ACC112 (cell line): ENCODE measurements at regions not wholly inside any gene's neighbourhood (a gene's known extent, or its start where the extent isn't known, plus 50 kb on each side); places are given as distances from the start of the nearest gene placed in this dataset.

ENCODE experiments used
- H2AFZ ChIP-seq: fragments of 200-600 bp; sonication (generic); one replicate; pipeline ENCODE4 v1.6.0; 2017; ENCODE audit warnings: antibody characterized with exemption, low read length; ENCODE audit not compliant: unreplicated experiment
- H3K27ac ChIP-seq: fragments of 200-600 bp; sonication (generic); 2 replicates; pipeline ENCODE4 v1.5.1; 2014; ENCODE audit warnings: low read depth, mild to moderate bottlenecking, antibody characterized with exemption, low read length, moderate library complexity
- H3K27me3 ChIP-seq: fragments of 200-600 bp; sonication (generic); 2 replicates; pipeline ENCODE4 v1.6.1; 2014; ENCODE audit warnings: mild to moderate bottlenecking, antibody characterized with exemption, low read length, moderate library complexity, mixed read lengths; ENCODE audit not compliant: insufficient read depth
- H3K36me3 ChIP-seq: fragments of 200-600 bp; sonication (generic); 2 replicates; pipeline ENCODE4 v1.6.1; 2016; ENCODE audit warnings: mild to moderate bottlenecking, antibody characterized with exemption, low read length, moderate library complexity, mixed read lengths; ENCODE audit not compliant: insufficient read depth
- H3K4me1 ChIP-seq: fragments of 200-600 bp; sonication (generic); one replicate; pipeline ENCODE4 v1.6.1; 2016; ENCODE audit warnings: low read length, mixed read lengths; ENCODE audit not compliant: insufficient read depth, unreplicated experiment, control insufficient read depth
- H3K4me3 ChIP-seq: fragments of 200-600 bp; sonication (generic); 2 replicates; pipeline ENCODE4 v1.5.1; 2014; ENCODE audit warnings: mild to moderate bottlenecking, low read depth, low read length
- H3K79me2 ChIP-seq: fragments of 200-600 bp; sonication (generic); one replicate; pipeline ENCODE4 v1.6.0; 2016; ENCODE audit warnings: low read length; ENCODE audit not compliant: control insufficient read depth, unreplicated experiment, insufficient read depth

DNA sequence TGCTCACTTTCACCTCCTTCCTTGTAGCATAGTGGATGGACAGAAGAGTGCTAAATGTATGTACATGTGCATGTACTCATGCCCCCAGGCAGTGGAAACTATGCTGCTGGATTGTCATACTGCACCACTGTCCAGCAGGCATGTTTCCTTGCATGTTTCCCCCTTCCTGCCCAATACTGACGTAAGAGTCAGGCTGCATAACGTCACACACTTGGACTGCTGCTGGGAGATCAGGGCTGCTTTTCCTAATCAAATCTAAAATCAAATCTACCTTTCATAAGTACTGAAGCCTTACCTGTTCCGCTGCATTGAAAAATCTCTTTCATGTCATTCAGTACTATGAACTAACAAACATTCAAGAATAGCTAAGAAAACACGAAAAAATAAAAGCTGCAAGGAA is 67.9 kb upstream of the ROBO1 start:
- no peaks in the 10 kb centered on the region for H3K79me2 ChIP-seq
- no peaks in the 10 kb centered on the region for H3K36me3 ChIP-seq
- no peak overlapping the region for H2AFZ ChIP-seq
- H3K4me3 ChIP-seq: no peak overlapping the region
- H3K27me3 ChIP-seq: no peaks in the 10 kb centered on the region
- no peak overlapping the region for H3K27ac ChIP-seq
- no peaks in the 10 kb centered on the region for H3K4me1 ChIP-seq

- H3K4me3 ChIP-seq: no peak overlapping the region
- no peaks in the 10 kb centered on the region for H3K27me3 ChIP-seq
- H3K4me1 ChIP-seq: no peaks in the 10 kb centered on the region
- no peaks in the 10 kb centered on the region for H3K79me2 ChIP-seq
- no peaks in the 10 kb centered on the region for H3K36me3 ChIP-seq
- H2AFZ ChIP-seq: no peak overlapping the region
- H3K27ac ChIP-seq: no peak overlapping the region
Measured at GRCh38 chr3:79824166-79824565, 56.4 kb upstream of the ROBO1 start.

DNA sequence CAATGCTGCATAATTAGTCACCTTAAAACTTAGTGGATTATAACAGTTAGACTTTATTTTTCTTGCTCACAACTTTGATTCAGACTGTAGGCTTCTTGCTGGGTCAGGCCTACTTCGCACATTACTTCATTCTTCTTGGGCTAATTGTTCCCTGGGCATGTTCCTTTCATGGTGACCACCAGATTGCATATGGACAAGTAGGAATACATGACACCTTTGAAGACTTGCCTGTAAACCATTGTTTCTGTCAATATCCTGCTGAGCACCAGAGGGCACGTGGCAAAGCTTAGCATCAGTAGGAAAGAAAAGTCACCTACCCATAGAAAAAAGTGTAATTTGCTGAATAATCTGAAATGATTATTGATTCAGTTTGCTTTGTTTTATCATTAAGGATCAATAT is 54.3 kb upstream of the ROBO1 start:
- H3K36me3 ChIP-seq: no peaks in the 10 kb centered on the region
- H3K27me3 ChIP-seq: no peaks in the 10 kb centered on the region
- H2AFZ ChIP-seq: no peak overlapping the region
- no peak overlapping the region for H3K27ac ChIP-seq
- no peak overlapping the region for H3K4me3 ChIP-seq
- no peaks in the 10 kb centered on the region for H3K4me1 ChIP-seq
- H3K79me2 ChIP-seq: no peaks in the 10 kb centered on the region

DNA sequence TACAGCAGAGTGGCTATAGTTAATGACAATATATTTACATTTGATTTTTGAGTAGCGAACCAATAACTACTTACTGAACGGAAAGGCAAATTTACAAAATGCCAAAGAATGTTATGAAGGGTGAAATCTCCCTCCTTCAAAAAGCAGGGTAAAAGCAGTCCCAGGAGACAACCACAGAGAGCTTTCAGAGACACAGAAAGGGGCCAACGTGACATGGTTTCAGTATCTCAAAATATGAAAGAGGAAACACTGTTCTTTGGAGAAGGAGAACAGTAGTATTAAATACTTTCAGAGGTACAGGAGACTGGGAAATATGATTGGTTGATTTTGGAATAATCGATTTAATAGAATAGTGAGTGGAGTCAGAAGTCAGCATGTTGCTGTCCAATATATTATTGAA is 52.3 kb upstream of the ROBO1 start:
- H3K27me3 ChIP-seq: no peaks in the 10 kb centered on the region
- H3K27ac ChIP-seq: no peak overlapping the region
- no peak overlapping the region for H2AFZ ChIP-seq
- no peak overlapping the region for H3K4me3 ChIP-seq
- no peaks in the 10 kb centered on the region for H3K36me3 ChIP-seq
- H3K4me1 ChIP-seq: no peaks in the 10 kb centered on the region
- no peaks in the 10 kb centered on the region for H3K79me2 ChIP-seq

GRCh38 chr3:79818015-79818414 is 50.2 kb upstream of the ROBO1 start:
- Histone ChIP-seq H3K27me3 (no peaks in the 10 kb centered on the region), H3K36me3 (no peaks in the 10 kb centered on the region), H3K4me3 (no peak overlapping the region), H3K79me2 (no peaks in the 10 kb centered on the region), H3K4me1 (no peaks in the 10 kb centered on the region), H3K27ac (no peak overlapping the region), H2AFZ (no peak overlapping the region)
